Fibroblast of villous mesenchyme (primary cell): ENCODE measurements at regions not wholly inside any gene's neighbourhood (a gene's known extent, or its start where the extent isn't known, plus 50 kb on each side); places are given as distances from the start of the nearest gene placed in this dataset.

Experiments
- DNase-seq: peaks from one replicate; pipeline ENCODE4 v3.0.0-alpha.2; 2010; ENCODE audit warnings: low read depth
- H3K4me3 ChIP-seq: 2 replicates; pipeline ENCODE4 v1.5.1; 2011; ENCODE audit warnings: low read depth, mild to moderate bottlenecking, low read length
- TF ChIP-seq, protein P1 (sequence below): IDR thresholded peaks from 2 replicates; pipeline ENCODE4 v1.5.1; 2012; ENCODE audit warnings: low read depth, mild to moderate bottlenecking, low read length; ENCODE audit not compliant: insufficient read depth

GRCh38 chr2:104649866-104650265 lies 204.0 kb upstream of the POU3F3 start:
- TF ChIP-seq, protein P1, sequence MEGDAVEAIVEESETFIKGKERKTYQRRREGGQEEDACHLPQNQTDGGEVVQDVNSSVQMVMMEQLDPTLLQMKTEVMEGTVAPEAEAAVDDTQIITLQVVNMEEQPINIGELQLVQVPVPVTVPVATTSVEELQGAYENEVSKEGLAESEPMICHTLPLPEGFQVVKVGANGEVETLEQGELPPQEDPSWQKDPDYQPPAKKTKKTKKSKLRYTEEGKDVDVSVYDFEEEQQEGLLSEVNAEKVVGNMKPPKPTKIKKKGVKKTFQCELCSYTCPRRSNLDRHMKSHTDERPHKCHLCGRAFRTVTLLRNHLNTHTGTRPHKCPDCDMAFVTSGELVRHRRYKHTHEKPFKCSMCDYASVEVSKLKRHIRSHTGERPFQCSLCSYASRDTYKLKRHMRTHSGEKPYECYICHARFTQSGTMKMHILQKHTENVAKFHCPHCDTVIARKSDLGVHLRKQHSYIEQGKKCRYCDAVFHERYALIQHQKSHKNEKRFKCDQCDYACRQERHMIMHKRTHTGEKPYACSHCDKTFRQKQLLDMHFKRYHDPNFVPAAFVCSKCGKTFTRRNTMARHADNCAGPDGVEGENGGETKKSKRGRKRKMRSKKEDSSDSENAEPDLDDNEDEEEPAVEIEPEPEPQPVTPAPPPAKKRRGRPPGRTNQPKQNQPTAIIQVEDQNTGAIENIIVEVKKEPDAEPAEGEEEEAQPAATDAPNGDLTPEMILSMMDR, result no peak
- H3K4me3 ChIP-seq, result no peak overlapping the region
- DNase-seq, result no peak

- TF ChIP-seq, protein P1, result no peak
- H3K4me3 ChIP-seq, result no peak overlapping the region
- no peak for DNase-seq
Observed at GRCh38 chr2:104650405-104650996, 203.4 kb upstream of the POU3F3 start.

DNA sequence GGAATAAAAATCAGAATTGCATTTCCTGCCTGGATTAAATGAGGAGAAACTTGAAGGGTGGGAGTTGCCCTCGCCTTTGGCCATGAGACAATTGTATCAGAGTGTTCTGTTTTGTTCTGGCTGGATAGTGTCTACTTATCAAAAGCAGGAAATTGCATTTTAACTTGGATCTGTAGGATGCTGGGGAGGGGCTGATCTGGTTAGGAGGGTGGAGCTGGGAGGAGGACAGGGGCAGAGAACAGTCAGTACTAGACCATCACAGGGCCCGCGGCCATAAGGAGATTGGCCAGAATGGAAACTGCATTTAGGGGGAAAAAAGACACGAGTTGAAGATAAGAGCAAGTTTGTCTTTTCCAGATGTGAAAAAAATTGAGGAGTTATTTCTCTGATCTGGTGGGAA lies 199.1 kb upstream of the POU3F3 start:
- no peak overlapping the region for H3K4me3 ChIP-seq
- DNase-seq, result no peak
- TF ChIP-seq, protein P1, result no peak

DNA sequence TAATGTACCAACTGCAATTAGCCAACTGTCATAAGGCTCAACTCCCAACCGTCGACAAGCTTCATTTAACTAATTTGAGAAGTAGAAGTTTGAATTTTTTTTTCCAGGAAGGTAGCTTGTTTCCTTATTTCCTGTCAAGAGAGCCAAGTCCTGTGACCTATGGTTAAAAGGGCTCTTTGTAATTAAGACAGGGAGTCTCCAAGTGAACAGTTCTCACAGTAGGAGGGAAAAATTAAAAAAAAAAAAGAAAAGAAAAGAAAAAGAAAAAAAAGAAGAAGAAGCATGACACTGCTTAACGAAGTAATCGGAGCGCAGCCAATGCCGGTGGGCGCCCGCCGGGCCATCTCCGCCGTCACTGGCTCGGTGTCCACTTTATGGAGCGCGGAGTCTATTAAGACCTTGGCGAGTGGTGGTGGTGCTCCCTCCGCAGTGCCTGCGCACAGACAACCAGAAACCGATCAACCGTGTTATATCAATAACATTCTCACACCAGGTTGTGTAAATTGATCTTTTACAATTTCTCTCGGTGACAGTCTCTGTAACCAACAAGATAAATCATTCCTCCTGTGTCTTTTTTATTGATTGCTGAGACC lies 197.2 kb upstream of the POU3F3 start:
- TF ChIP-seq, protein P1, result no peak
- no peak overlapping the region for H3K4me3 ChIP-seq

GRCh38 chr2:104658144-104658835 lies 195.6 kb upstream of the POU3F3 start:
- H3K4me3 ChIP-seq, result no peak overlapping the region
- DNase-seq, result no peak
- TF ChIP-seq, protein P1, result no peak

More for the DNA sequence above, 197.2 kb upstream of the POU3F3 start:
- DNase-seq, result no peak

- no peak for DNase-seq
- TF ChIP-seq, protein P1, result no peak
- H3K4me3 ChIP-seq, result no peak overlapping the region
Observed at GRCh38 chr2:104658904-104659591, 194.9 kb upstream of the POU3F3 start.
